ENCODE measurements at regions not wholly inside any gene's neighbourhood (a gene's known extent, or its start where the extent isn't known, plus 50 kb on each side); places are given as distances from the start of the nearest gene placed in this dataset.

- TF ChIP-seq CTCF (IDR thresholded peaks at IDR 0.05) (no peak), ZFX (IDR thresholded peaks at IDR 0.05; ENCODE audit: borderline replicate concordance) (no peak)
- no peak overlapping the region for H3K27ac ChIP-seq
Observed at GRCh38 chr11:76730887-76731565, 52.1 kb upstream of the TSKU start.

GRCh38 chr11:76732643-76733042 is 50.5 kb upstream of the TSKU start:
- no peak for TF ChIP-seq CTCF (IDR thresholded peaks at IDR 0.05)
- no peak for TF ChIP-seq ZFX (IDR thresholded peaks at IDR 0.05; ENCODE audit: borderline replicate concordance)
- H3K27ac ChIP-seq: no peak overlapping the region
